Keratinocyte (primary cell): ENCODE measurements at regions not wholly inside any gene's neighbourhood (a gene's known extent, or its start where the extent isn't known, plus 50 kb on each side); places are given as distances from the start of the nearest gene placed in this dataset.

ENCODE experiments used
- DNase-seq: peaks from one replicate; pipeline ENCODE4 v3.0.0-alpha.2; 2011; ENCODE audit warnings: low read depth, missing footprints, low spot score
- FAIRE-seq: peaks from 2 replicates; lab custom pipeline; 2011; peaks lifted over from hg19 to GRCh38; lab: Jason Lieb, UNC
- H2AFZ ChIP-seq: 2 replicates; pipeline ENCODE4 v1.6.0; 2012; ENCODE audit warnings: low read length, control low read depth, inconsistent platforms; ENCODE audit not compliant: control insufficient read depth
- H3K27ac ChIP-seq: 2 replicates; pipeline ENCODE4 v1.5.1; 2011; ENCODE audit warnings: low read length; ENCODE audit not compliant: control insufficient read depth, insufficient read depth
- H3K27me3 ChIP-seq: 3 replicates; pipeline ENCODE4 v1.6.0; 2011; ENCODE audit warnings: low read length; ENCODE audit not compliant: control insufficient read depth, insufficient read depth; ENCODE audit errors: extremely low read depth
- H3K36me3 ChIP-seq, 2 experiments: 2 replicates in 1 of 2; 3 replicates in 1 of 2; pipeline ENCODE4 v1.5.1; 2011; ENCODE audit warnings: low read length in 2 of 2, mild to moderate bottlenecking in 1 of 2; ENCODE audit not compliant: control insufficient read depth in 2 of 2, insufficient read depth in 2 of 2; ENCODE audit errors: extremely low read depth in 1 of 2
- H3K4me1 ChIP-seq: 3 replicates; pipeline ENCODE4 v1.5.1; 2011; ENCODE audit warnings: low read length; ENCODE audit not compliant: control insufficient read depth, insufficient read depth; ENCODE audit errors: extremely low read depth
- H3K4me2 ChIP-seq: 3 replicates; pipeline ENCODE4 v1.6.0; 2011; ENCODE audit warnings: low read depth, low read length; ENCODE audit not compliant: control insufficient read depth, insufficient read depth; ENCODE audit errors: extremely low read depth
- H3K4me3 ChIP-seq, 3 experiments: fragments of 200-600 bp in 1 of 3; sonication (generic) in 1 of 3; 2 replicates in 2 of 3; 3 replicates in 1 of 3; pipeline ENCODE4 v1.5.1; 2011 to 2016; ENCODE audit warnings: low read length in 3 of 3, mild to moderate bottlenecking in 3 of 3, control low read depth in 2 of 3, inconsistent platforms in 1 of 3, low read depth in 1 of 3, mixed read lengths in 1 of 3, mixed run types in 1 of 3, moderate library complexity in 1 of 3; ENCODE audit not compliant: control insufficient read depth in 2 of 3, insufficient read depth in 2 of 3; ENCODE audit errors: extremely low read depth in 1 of 3
- H3K79me2 ChIP-seq: 2 replicates; pipeline ENCODE4 v1.6.0; 2012; ENCODE audit warnings: low read length; ENCODE audit not compliant: control insufficient read depth, insufficient read depth
- H3K9ac ChIP-seq: 3 replicates; pipeline ENCODE4 v1.6.0; 2011; ENCODE audit warnings: low read length; ENCODE audit not compliant: control insufficient read depth, insufficient read depth; ENCODE audit errors: extremely low read depth
- H3K9me1 ChIP-seq: 3 replicates; pipeline ENCODE4 v1.6.0; 2011; ENCODE audit warnings: low read length; ENCODE audit not compliant: control insufficient read depth, insufficient read depth; ENCODE audit errors: extremely low read depth
- H3K9me3 ChIP-seq: 2 replicates; pipeline ENCODE4 v1.5.1; 2012; ENCODE audit warnings: low read depth, low read length; ENCODE audit not compliant: control insufficient read depth
- H4K20me1 ChIP-seq: 3 replicates; pipeline ENCODE4 v1.6.0; 2011; ENCODE audit warnings: low read length; ENCODE audit not compliant: control insufficient read depth, insufficient read depth; ENCODE audit errors: extremely low read depth
- EZH2 ChIP-seq: IDR thresholded peaks from one replicate; pipeline ENCODE4 v1.6.1; 2012; ENCODE audit warnings: inconsistent platforms, mild to moderate bottlenecking, low read length, moderate library complexity
- dilution Hi-C: fragments of 300-500 bp; cut with MboI; formaldehyde crosslinking; loops from one replicate; pipeline ENCODE4 v1.7.0; 2020; ENCODE audit warnings: low sequenced_read_pairs; ENCODE audit not compliant: extremely low pct_ligation_motif_present
- TF ChIP-seq, protein P1 (sequence below), 3 experiments: IDR thresholded peaks in 1 of 3; conservative IDR thresholded peaks in 1 of 3; optimal IDR thresholded peaks in 1 of 3; 2 replicates in 2 of 3; 3 replicates in 1 of 3; pipeline versions ENCODE3 to v1.5.1; 2011; ENCODE audit warnings: low read length in 3 of 3, mild to moderate bottlenecking in 3 of 3, moderate library complexity in 2 of 3, control low read depth in 1 of 3, inconsistent platforms in 1 of 3; ENCODE audit not compliant: insufficient read depth in 2 of 3; ENCODE audit errors: extremely low read depth in 1 of 3

DNA sequence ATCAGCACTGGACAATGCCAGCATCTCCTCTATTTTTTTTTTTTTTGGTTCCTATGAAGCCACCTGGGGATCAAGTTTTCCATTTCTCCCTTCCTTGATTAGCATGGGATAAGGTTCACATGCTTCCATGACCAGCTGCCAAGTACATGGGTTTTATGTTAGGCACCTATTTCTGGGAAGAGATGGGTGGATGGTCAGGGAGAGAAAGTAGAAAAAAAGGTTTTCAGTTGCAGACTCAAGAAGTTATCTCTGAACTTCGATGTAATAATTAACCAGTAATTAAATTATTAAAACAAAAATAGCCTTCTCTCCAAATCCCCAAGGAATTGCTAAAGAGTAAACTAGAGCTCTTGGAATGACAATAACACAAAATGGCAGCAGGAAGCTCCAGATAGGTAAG lies 164.9 kb upstream of the MAF start:
- no peak overlapping the region for H3K9ac ChIP-seq
- no peaks in the 10 kb centered on the region for H3K79me2 ChIP-seq
- H4K20me1 ChIP-seq = no peaks in the 10 kb centered on the region
- H3K4me3 ChIP-seq = no peak overlapping the region
- H3K27ac ChIP-seq = no peak overlapping the region
- no peaks in the 10 kb centered on the region for H3K27me3 ChIP-seq
- H3K36me3 ChIP-seq = no peaks in the 10 kb centered on the region
- FAIRE-seq = no peak
- TF ChIP-seq, protein P1, sequence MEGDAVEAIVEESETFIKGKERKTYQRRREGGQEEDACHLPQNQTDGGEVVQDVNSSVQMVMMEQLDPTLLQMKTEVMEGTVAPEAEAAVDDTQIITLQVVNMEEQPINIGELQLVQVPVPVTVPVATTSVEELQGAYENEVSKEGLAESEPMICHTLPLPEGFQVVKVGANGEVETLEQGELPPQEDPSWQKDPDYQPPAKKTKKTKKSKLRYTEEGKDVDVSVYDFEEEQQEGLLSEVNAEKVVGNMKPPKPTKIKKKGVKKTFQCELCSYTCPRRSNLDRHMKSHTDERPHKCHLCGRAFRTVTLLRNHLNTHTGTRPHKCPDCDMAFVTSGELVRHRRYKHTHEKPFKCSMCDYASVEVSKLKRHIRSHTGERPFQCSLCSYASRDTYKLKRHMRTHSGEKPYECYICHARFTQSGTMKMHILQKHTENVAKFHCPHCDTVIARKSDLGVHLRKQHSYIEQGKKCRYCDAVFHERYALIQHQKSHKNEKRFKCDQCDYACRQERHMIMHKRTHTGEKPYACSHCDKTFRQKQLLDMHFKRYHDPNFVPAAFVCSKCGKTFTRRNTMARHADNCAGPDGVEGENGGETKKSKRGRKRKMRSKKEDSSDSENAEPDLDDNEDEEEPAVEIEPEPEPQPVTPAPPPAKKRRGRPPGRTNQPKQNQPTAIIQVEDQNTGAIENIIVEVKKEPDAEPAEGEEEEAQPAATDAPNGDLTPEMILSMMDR (optimal IDR thresholded peaks at IDR 0.05 in 1 of 3, IDR thresholded peaks at IDR 0.05 in 1 of 3, conservative IDR thresholded peaks at IDR 0.05 in 1 of 3; ENCODE audit: extremely low read depth in 1 of 3, insufficient read depth in 2 of 3, low read length in 3 of 3) = no peak
- no peak for TF ChIP-seq EZH2
- H3K9me1 ChIP-seq = no peaks in the 10 kb centered on the region
- H3K4me2 ChIP-seq = no peak overlapping the region
- peaks cover 21% of the 10 kb centered on the region for H3K4me1 ChIP-seq
- dilution Hi-C loops = no loop called here
- no peak for DNase-seq
- H2AFZ ChIP-seq = no peak overlapping the region
- no peaks in the 10 kb centered on the region for H3K9me3 ChIP-seq

DNA sequence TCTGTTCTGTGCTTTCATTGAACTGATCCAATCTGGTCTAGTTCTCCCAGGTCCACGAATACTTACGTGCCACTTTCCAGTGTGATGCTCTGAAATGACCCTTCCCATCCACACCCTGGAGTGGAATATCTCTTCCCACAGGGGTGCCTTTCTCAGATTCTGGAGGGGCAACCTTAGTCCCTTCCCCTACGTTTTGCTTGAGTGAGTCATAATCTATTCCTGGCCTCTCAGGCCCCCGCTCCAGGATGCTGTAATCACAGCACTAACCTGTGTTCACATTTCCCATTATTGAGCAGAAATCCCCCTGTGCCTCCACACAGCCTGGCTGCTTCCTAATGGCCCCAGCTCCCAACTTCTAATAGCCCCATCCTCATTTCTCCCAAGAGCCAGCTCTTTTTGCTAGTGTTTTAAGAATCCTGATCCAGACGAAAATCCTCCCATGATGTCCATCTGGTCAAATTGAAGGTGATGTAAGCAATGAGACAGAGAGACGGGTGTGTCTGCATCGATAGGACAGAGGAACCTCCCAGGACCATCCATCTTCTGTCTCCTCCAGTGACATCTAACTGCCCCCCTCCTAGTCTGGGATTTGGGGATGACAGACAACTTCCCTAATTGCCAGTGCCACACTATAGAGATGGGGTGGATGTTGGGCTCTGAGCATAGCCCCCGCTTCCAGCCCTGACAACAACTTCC lies 164.0 kb upstream of the MAF start:
- FAIRE-seq = no peak
- no peak for DNase-seq
- TF ChIP-seq, protein P1 (optimal IDR thresholded peaks at IDR 0.05 in 1 of 3, IDR thresholded peaks at IDR 0.05 in 1 of 3, conservative IDR thresholded peaks at IDR 0.05 in 1 of 3; ENCODE audit: extremely low read depth in 1 of 3, insufficient read depth in 2 of 3, low read length in 3 of 3) = no peak
- no peak for TF ChIP-seq EZH2
- Histone ChIP-seq H3K27me3 (no peaks in the 10 kb centered on the region), H4K20me1 (no peaks in the 10 kb centered on the region), H3K4me3 (no peak overlapping the region), H3K9me3 (no peaks in the 10 kb centered on the region), H3K9ac (no peak overlapping the region), H3K9me1 (no peaks in the 10 kb centered on the region), H3K4me1 (peaks cover 15% of the 10 kb centered on the region), H3K79me2 (no peaks in the 10 kb centered on the region), H3K27ac (no peak overlapping the region), H3K36me3 (no peaks in the 10 kb centered on the region), H3K4me2 (no peak overlapping the region), H2AFZ (no peak overlapping the region)
- dilution Hi-C loops = no loop called here
